Transverse colon (tissue), 4 donors: ENCODE measurements at regions not wholly inside any gene's neighbourhood (a gene's known extent, or its start where the extent isn't known, plus 50 kb on each side); places are given as distances from the start of the nearest gene placed in this dataset.

Experiments
- DNase-seq: peaks from one replicate; pipeline ENCODE4 v3.0.0-alpha.2; 2019
- H3K27ac ChIP-seq, 4 donors: fragments of 200-600 bp; sonication (generic); 2 replicates each; pipeline ENCODE4 v1.5.1; 2016 to 2018; ENCODE audit warnings: inconsistent platforms in 4 of 4
- H3K27me3 ChIP-seq: fragments of 200-600 bp; sonication (generic); 2 replicates; pipeline ENCODE4 v1.5.1; 2017; ENCODE audit warnings: inconsistent platforms
- H3K36me3 ChIP-seq, 4 donors: fragments of 200-600 bp; sonication (generic); 2 replicates each; pipeline ENCODE4 v1.5.1; 2017 to 2019; ENCODE audit warnings: inconsistent platforms in 4 of 4
- H3K4me1 ChIP-seq, 4 donors: fragments of 200-600 bp; sonication (generic); 2 replicates each; pipeline ENCODE4 v1.5.1; 2017 to 2020; ENCODE audit warnings: inconsistent platforms in 4 of 4
- H3K4me3 ChIP-seq, 4 donors: fragments of 200-600 bp; sonication (generic); 1 replicate in 1 of 4; 2 replicates in 3 of 4; pipeline versions ENCODE4 v1.5.1 to v1.6.1; 2017 to 2019; ENCODE audit warnings: inconsistent platforms in 4 of 4
- H3K9me3 ChIP-seq, 2 donors: fragments of 200-600 bp; sonication (generic); 2 replicates each; pipeline ENCODE4 v1.5.1; 2017 to 2019; ENCODE audit warnings: inconsistent platforms in 2 of 2
- CTCF ChIP-seq, 5 experiments: fragments of 200-600 bp in 3 of 5; fragments of 450-650 bp in 2 of 5; sonication (generic) in 3 of 5; IDR thresholded peaks; 1 replicate in 2 of 5; 2 replicates in 3 of 5; pipeline ENCODE4 v1.5.1; 2016 to 2017; ENCODE audit warnings: antibody characterized with exemption in 5 of 5, inconsistent platforms in 3 of 5, mild to moderate bottlenecking in 2 of 5, moderate library complexity in 1 of 5
- EP300 ChIP-seq: sonication (generic); formaldehyde crosslinking; IDR thresholded peaks from one replicate; pipeline ENCODE4 v1.6.1; 2017; ENCODE audit warnings: antibody characterized with exemption, low read depth
- POLR2A ChIP-seq: fragments of 450-650 bp; IDR thresholded peaks from one replicate; pipeline ENCODE4 v1.6.1; 2016; ENCODE audit warnings: antibody characterized with exemption, mild to moderate bottlenecking, moderate library complexity
- POLR2AphosphoS5 ChIP-seq, 3 donors: sonication (generic); formaldehyde crosslinking; IDR thresholded peaks; one replicate each; pipeline ENCODE4 v1.6.1; 2016; ENCODE audit warnings: antibody characterized with exemption in 3 of 3
- WGBS, 2 donors: methylation state at CpG; one replicate each; pipeline ENCODE4 v1.1.5; 2018; ENCODE audit warnings: low coverage in 1 of 2; 5-methylcytosine and 5-hydroxymethylcytosine counted together
- in situ Hi-C, 4 donors: fragments of 200-750 bp; cut with MboI; loops; one replicate each; pipeline versions ENCODE4 v1.15.0 to v1.15.1; 2017; ENCODE audit warnings: low sequenced_read_pairs in 3 of 4, low pct_ligation_motif_present in 1 of 4, low pct_unique_long_range_greater_than_20kb in 1 of 4
- intact Hi-C: fragments of 100-400 bp; cut with DNase I; formaldehyde crosslinking; loops from one replicate; pipeline ENCODE4 v1.15.1; 2023; ENCODE audit warnings: low total_unique reads

- Histone ChIP-seq H3K27me3 (no peaks in the 10 kb centered on the region), H3K4me1 (no peaks in the 10 kb centered on the region), H3K36me3 (no peaks in the 10 kb centered on the region), H3K9me3 (no peaks in the 10 kb centered on the region), H3K4me3 (no peak overlapping the region), H3K27ac (no peak overlapping the region)
- no peak for DNase-seq
- intact Hi-C loops (no loop called here), in situ Hi-C loops (loop anchor here in 2 of 4 donors (25.0 kb wide), 2 partner anchors 591 to 791 kb away; no protein-coding TSS in a partner anchor)
- TF ChIP-seq POLR2A = no peak
- TF ChIP-seq POLR2AphosphoS5 (IDR thresholded peaks at IDR 0.05) = no peak
- no peak for TF ChIP-seq CTCF (IDR thresholded peaks at IDR 0.05)
- TF ChIP-seq EP300 = no peak
- WGBS, 2 donors = 74 to 85% methylated on average over 3 of the region's 3 CpGs
These were observed 541.1 kb downstream of the ETS1 start for GRCh38 chr11:128046213-128046612.

GRCh38 chr11:128045094-128045725 lies 542.1 kb downstream of the ETS1 start:
- 40 to 42% methylated on average over 4 of the region's 4 CpGs for WGBS, 2 donors
- no peak for DNase-seq
- no peak overlapping the region for H3K4me3 ChIP-seq
- in situ Hi-C loops = loop anchor here in 2 of 4 donors (25.0 kb wide), 2 partner anchors 592 to 792 kb away; no protein-coding TSS in a partner anchor
- no peak overlapping the region for H3K27ac ChIP-seq
- H3K36me3 ChIP-seq = no peaks in the 10 kb centered on the region
- no peaks in the 10 kb centered on the region for H3K4me1 ChIP-seq
- no peaks in the 10 kb centered on the region for H3K27me3 ChIP-seq
- TF ChIP-seq POLR2AphosphoS5 (IDR thresholded peaks at IDR 0.05) (no peak), EP300 (no peak)
- intact Hi-C loops = no loop called here
- no peaks in the 10 kb centered on the region for H3K9me3 ChIP-seq

- Histone ChIP-seq H3K36me3 (no peaks in the 10 kb centered on the region), H3K27ac (no peak overlapping the region), H3K27me3 (no peaks in the 10 kb centered on the region), H3K4me3 (no peak overlapping the region), H3K4me1 (peaks cover 0 to 8% (median 2%) of the 10 kb centered on the region in 4 donors), H3K9me3 (no peaks in the 10 kb centered on the region)
- no peak for DNase-seq
- 33% methylated on average over 3 of the region's 3 CpGs; no CpG with 5 or more reads in 1 of the 2 donors for WGBS, 2 donors
- in situ Hi-C loops (loop anchor here in 2 of 4 donors (25.0 kb wide), 2 partner anchors 595 to 795 kb away; no protein-coding TSS in a partner anchor), intact Hi-C loops (no loop called here)
- TF ChIP-seq CTCF (IDR thresholded peaks at IDR 0.05) (no peak), POLR2AphosphoS5 (IDR thresholded peaks at IDR 0.05) (no peak), EP300 (no peak), POLR2A (no peak)
These were observed 545.0 kb downstream of the ETS1 start for GRCh38 chr11:128042290-128042751.

- in situ Hi-C loops = loop anchor here in 2 of 4 donors (25.0 kb wide), 2 partner anchors 597 to 797 kb away; no protein-coding TSS in a partner anchor
- no peak for TF ChIP-seq CTCF (IDR thresholded peaks at IDR 0.05)
- no peak for TF ChIP-seq EP300
- TF ChIP-seq POLR2AphosphoS5 (IDR thresholded peaks at IDR 0.05) = no peak
- no peak for TF ChIP-seq POLR2A
These were observed 546.8 kb downstream of the ETS1 start for GRCh38 chr11:128040603-128041002.

More at GRCh38 chr11:128040603-128041002, 546.8 kb downstream of the ETS1 start:
- H3K4me3 ChIP-seq = no peak overlapping the region
- intact Hi-C loops = no loop called here
- WGBS, 2 donors = 32 to 34% methylated on average over 3 of the region's 3 CpGs
- peaks cover 0 to 8% (median 2%) of the 10 kb centered on the region in 4 donors for H3K4me1 ChIP-seq
- H3K9me3 ChIP-seq = no peaks in the 10 kb centered on the region
- H3K27ac ChIP-seq = no peak overlapping the region
- no peaks in the 10 kb centered on the region for H3K27me3 ChIP-seq
- no peak for DNase-seq
- H3K36me3 ChIP-seq = no peaks in the 10 kb centered on the region
